H9 (cell line): ENCODE measurements at regions not wholly inside any gene's neighbourhood (a gene's known extent, or its start where the extent isn't known, plus 50 kb on each side); places are given as distances from the start of the nearest gene placed in this dataset.

Experiments used
- DNase-seq: peaks from one replicate; pipeline ENCODE4 v3.0.0-alpha.2; 2017
- H2AFZ ChIP-seq: one replicate; pipeline ENCODE4 v1.6.1; 2013; ENCODE audit warnings: mild to moderate bottlenecking, low read length, control low read depth, moderate library complexity
- H2AK5ac ChIP-seq: 2 replicates; pipeline ENCODE4 v1.6.1; 2013; ENCODE audit warnings: low read length, control low read depth, mixed read lengths; ENCODE audit not compliant: insufficient read length
- H2BK120ac ChIP-seq: one replicate; pipeline ENCODE4 v1.6.1; 2013; ENCODE audit warnings: low read depth, mild to moderate bottlenecking, low read length, control low read depth, inconsistent platforms; ENCODE audit not compliant: poor library complexity, severe bottlenecking
- H2BK12ac ChIP-seq: 2 replicates; pipeline ENCODE4 v1.6.1; 2013; ENCODE audit warnings: low read length, control low read depth, mixed read lengths, low read depth; ENCODE audit not compliant: insufficient read length
- H2BK15ac ChIP-seq: 2 replicates; pipeline ENCODE4 v1.6.1; 2013; ENCODE audit warnings: low read depth, low read length, control low read depth
- H2BK20ac ChIP-seq: one replicate; pipeline ENCODE4 v1.6.1; 2013; ENCODE audit warnings: low read depth, mild to moderate bottlenecking, low read length, control low read depth, inconsistent platforms; ENCODE audit not compliant: poor library complexity, severe bottlenecking
- H2BK5ac ChIP-seq: 2 replicates; pipeline ENCODE4 v1.6.1; 2013; ENCODE audit warnings: low read length, control low read depth, mixed read lengths; ENCODE audit not compliant: insufficient read length
- H3K14ac ChIP-seq: 2 replicates; pipeline ENCODE4 v1.6.1; 2013; ENCODE audit warnings: low read length, control low read depth; ENCODE audit not compliant: insufficient read depth
- H3K18ac ChIP-seq: 2 replicates; pipeline ENCODE4 v1.6.1; 2013; ENCODE audit warnings: low read depth, mild to moderate bottlenecking, mixed read lengths, low read length, control low read depth; ENCODE audit not compliant: insufficient read length
- H3K23ac ChIP-seq: 2 replicates; pipeline ENCODE4 v1.6.1; 2013; ENCODE audit warnings: low read length, control low read depth, mixed read lengths, low read depth; ENCODE audit not compliant: insufficient read length
- H3K23me2 ChIP-seq: 2 replicates; pipeline ENCODE4 v1.6.1; 2013; ENCODE audit warnings: low read depth, mild to moderate bottlenecking, mixed read lengths, low read length, control low read depth; ENCODE audit not compliant: insufficient read length, poor library complexity, severe bottlenecking
- H3K27ac ChIP-seq: 2 replicates; pipeline ENCODE4 v1.5.1; 2013; ENCODE audit warnings: low read length, control low read depth, mixed read lengths, low read depth; ENCODE audit not compliant: insufficient read length
- H3K27me3 ChIP-seq: 2 replicates; pipeline ENCODE4 v1.6.1; 2013; ENCODE audit warnings: low read length, control low read depth, inconsistent platforms; ENCODE audit not compliant: insufficient read depth
- H3K4ac ChIP-seq: 2 replicates; pipeline ENCODE4 v1.6.1; 2013; ENCODE audit warnings: low read depth, mild to moderate bottlenecking, control low read depth, inconsistent platforms, low read length, moderate library complexity
- H3K4me1 ChIP-seq: 2 replicates; pipeline ENCODE4 v1.6.1; 2013; ENCODE audit warnings: low read length, control low read depth, inconsistent platforms; ENCODE audit not compliant: insufficient read depth
- H3K4me2 ChIP-seq: 2 replicates; pipeline ENCODE4 v1.6.1; 2013; ENCODE audit warnings: low read length, control low read depth, mixed read lengths; ENCODE audit not compliant: insufficient read length, insufficient read depth
- H3K56ac ChIP-seq: 2 replicates; pipeline ENCODE4 v1.6.1; 2013; ENCODE audit warnings: low read depth, mild to moderate bottlenecking, mixed read lengths, low read length, control low read depth; ENCODE audit not compliant: insufficient read length
- H3K79me1 ChIP-seq: 2 replicates; pipeline ENCODE4 v1.6.1; 2013; ENCODE audit warnings: low read depth, mild to moderate bottlenecking, moderate library complexity, low read length, control low read depth, inconsistent platforms; ENCODE audit not compliant: insufficient read depth, poor library complexity, severe bottlenecking
- H3K79me2 ChIP-seq: 2 replicates; pipeline ENCODE4 v1.6.1; 2013; ENCODE audit warnings: low read length, control low read depth, inconsistent platforms; ENCODE audit not compliant: insufficient read depth
- H3K9ac ChIP-seq: 2 replicates; pipeline ENCODE4 v1.6.1; 2013; ENCODE audit warnings: low read length, control low read depth, mixed read lengths; ENCODE audit not compliant: insufficient read length; ENCODE audit errors: extremely low read depth
- H3K9me3 ChIP-seq: one replicate; pipeline ENCODE4 v1.6.1; 2013; ENCODE audit warnings: low read depth, low read length, inconsistent platforms; ENCODE audit not compliant: control insufficient read depth
- H3T11ph ChIP-seq: one replicate; pipeline ENCODE4 v1.6.1; 2013; ENCODE audit warnings: mild to moderate bottlenecking, low read length, control low read depth, inconsistent platforms
- H4K20me1 ChIP-seq: one replicate; pipeline ENCODE4 v1.6.1; 2013; ENCODE audit not compliant: control insufficient read depth, insufficient read length, insufficient read depth
- H4K5ac ChIP-seq: 2 replicates; pipeline ENCODE4 v1.6.1; 2013; ENCODE audit warnings: low read depth, mild to moderate bottlenecking, mixed read lengths, low read length, control low read depth; ENCODE audit not compliant: insufficient read length
- H4K8ac ChIP-seq: replicated peaks from 2 replicates; pipeline ENCODE4 v1.6.1; 2013; ENCODE audit warnings: low read length, control low read depth, mixed read lengths, low read depth; ENCODE audit not compliant: insufficient read length
- H4K91ac ChIP-seq: 2 replicates; pipeline ENCODE4 v1.6.1; 2013; ENCODE audit warnings: low read depth, mild to moderate bottlenecking, moderate library complexity, mixed read lengths, low read length, control low read depth; ENCODE audit not compliant: insufficient read length
- H3K27ac Mint-ChIP-seq, 3 experiments: 2 replicates in 2 of 3; 3 replicates in 1 of 3; pipeline ENCODE4 v1.8.0; 2020 to 2021; ENCODE audit warnings: mixed read lengths in 3 of 3, mild to moderate bottlenecking in 1 of 3, moderate library complexity in 1 of 3
- H3K27me3 Mint-ChIP-seq: 2 replicates; pipeline ENCODE4 v1.8.0; 2021; ENCODE audit warnings: low read depth, mild to moderate bottlenecking, moderate library complexity, mixed read lengths
- H3K36me3 Mint-ChIP-seq, 3 experiments: 2 replicates in 2 of 3; 3 replicates in 1 of 3; pipeline ENCODE4 v1.8.0; 2020 to 2021; ENCODE audit warnings: low read depth in 3 of 3, mixed read lengths in 3 of 3; ENCODE audit not compliant: insufficient read depth in 1 of 3
- H3K4me1 Mint-ChIP-seq, 2 experiments: 2 replicates each; pipeline ENCODE4 v1.8.0; 2020; ENCODE audit warnings: mixed read lengths in 2 of 2
- H3K4me3 Mint-ChIP-seq, 2 experiments: 2 replicates in 1 of 2; 3 replicates in 1 of 2; pipeline ENCODE4 v1.8.0; 2020 to 2021; ENCODE audit warnings: mild to moderate bottlenecking in 2 of 2, mixed read lengths in 2 of 2, moderate library complexity in 1 of 2
- H3K9me3 Mint-ChIP-seq, 2 experiments: 2 replicates in 1 of 2; 3 replicates in 1 of 2; pipeline ENCODE4 v1.8.0; 2020; ENCODE audit warnings: mild to moderate bottlenecking in 2 of 2, mixed read lengths in 2 of 2, moderate library complexity in 1 of 2
- CTCF ChIP-seq: fragments of 200-600 bp; sonication (generic); conservative IDR thresholded peaks from 3 replicates; pipeline ENCODE4 v1.8.0; 2021; ENCODE audit warnings: antibody characterized with exemption, mild to moderate bottlenecking
- WGBS: extraction: QIAGEN DNeasy Blood & Tissue Kit; methylation state at CpG from one replicate; pipeline ENCODE4 v1.1.7; 2013; ENCODE audit warnings: missing lambda C conversion rate, low lambda C conversion rate, mixed read lengths; ENCODE audit not compliant: insufficient read length; ENCODE audit errors: extremely low coverage; 5-methylcytosine and 5-hydroxymethylcytosine counted together

GRCh38 chr5:152811988-152812387 lies 406.9 kb upstream of the NMUR2 start:
- 0 out of 4 replicates have a peak, but pooled peaks cover 3% of the 10 kb centered on the region in 2 experiments for H3K4me1 Mint-ChIP-seq

More at GRCh38 chr5:152811988-152812387, 406.9 kb upstream of the NMUR2 start:
- TF ChIP-seq CTCF, result no peak
- Histone ChIP-seq H3K18ac (no peak overlapping the region), H4K8ac (no peak overlapping the region), H3K79me1 (no peaks in the 10 kb centered on the region), H3K4me1 (no peaks in the 10 kb centered on the region; the same call in 1 of the 2 replicates), H2BK12ac (no peak overlapping the region), H3K9ac (no peak overlapping the region), H3K27me3 (no peaks in the 10 kb centered on the region), H3K23ac (no peak overlapping the region), H4K5ac (no peak overlapping the region), H3K56ac (no peak overlapping the region), H3K9me3 (no peaks in the 10 kb centered on the region), H3K4ac (no peak overlapping the region), H4K91ac (no peak overlapping the region), H3K14ac (no peak overlapping the region), H3K4me2 (no peak overlapping the region), H4K20me1 (no peaks in the 10 kb centered on the region), H2AK5ac (no peak overlapping the region), H2BK5ac (no peak overlapping the region), H3K23me2 (no peaks in the 10 kb centered on the region), H3K27ac (no peak overlapping the region), H2AFZ (no peak overlapping the region), H3K79me2 (no peaks in the 10 kb centered on the region), H2BK15ac (no peak overlapping the region), H3T11ph (no peak overlapping the region), H2BK120ac (no peak overlapping the region), H2BK20ac (no peak overlapping the region)
- DNase-seq, result peak; percentile 87
- WGBS, result no CpG with 5 or more reads among the region's 5 CpGs
- Mint-ChIP-seq H3K27me3 (no peaks in the 10 kb centered on the region), H3K36me3 (peaks cover 0 to 19% (median 8%) of the 10 kb centered on the region in 3 experiments; a peak in 4 of 7 replicates), H3K27ac (peak overlapping the region in 1 of 3 experiments; percentile 83; a peak in 2 of 7 replicates), H3K9me3 (peaks cover 9 to 11% of the 10 kb centered on the region in 2 experiments), H3K4me3 (no peak overlapping the region)
